IPS-20b (cell line): ENCODE measurements at regions not wholly inside any gene's neighbourhood (a gene's known extent, or its start where the extent isn't known, plus 50 kb on each side); places are given as distances from the start of the nearest gene placed in this dataset.

Experiments used
- H3K27ac ChIP-seq: one replicate; pipeline ENCODE4 v1.5.1; 2013; ENCODE audit warnings: low read length
- H3K27me3 ChIP-seq: 2 replicates; pipeline ENCODE4 v1.6.1; 2013; ENCODE audit warnings: mild to moderate bottlenecking, low read length, inconsistent platforms; ENCODE audit not compliant: insufficient read depth
- H3K36me3 ChIP-seq: 2 replicates; pipeline ENCODE4 v1.6.1; 2013; ENCODE audit warnings: low read depth, mild to moderate bottlenecking, inconsistent platforms, low read length, moderate library complexity; ENCODE audit not compliant: insufficient read depth
- H3K4me1 ChIP-seq: 2 replicates; pipeline ENCODE4 v1.6.1; 2013; ENCODE audit warnings: mild to moderate bottlenecking, control low read depth, inconsistent platforms, low read length, moderate library complexity; ENCODE audit not compliant: insufficient read depth
- H3K4me3 ChIP-seq: 2 replicates; pipeline ENCODE4 v1.5.1; 2013; ENCODE audit warnings: mild to moderate bottlenecking, low read length, inconsistent platforms
- H3K9ac ChIP-seq: 2 replicates; pipeline ENCODE4 v1.6.1; 2013; ENCODE audit warnings: low read depth, mild to moderate bottlenecking, inconsistent platforms, low read length, moderate library complexity
- H3K9me3 ChIP-seq: 2 replicates; pipeline ENCODE4 v1.6.1; 2013; ENCODE audit warnings: mild to moderate bottlenecking, low read depth, low read length, inconsistent platforms; ENCODE audit not compliant: insufficient read depth

DNA sequence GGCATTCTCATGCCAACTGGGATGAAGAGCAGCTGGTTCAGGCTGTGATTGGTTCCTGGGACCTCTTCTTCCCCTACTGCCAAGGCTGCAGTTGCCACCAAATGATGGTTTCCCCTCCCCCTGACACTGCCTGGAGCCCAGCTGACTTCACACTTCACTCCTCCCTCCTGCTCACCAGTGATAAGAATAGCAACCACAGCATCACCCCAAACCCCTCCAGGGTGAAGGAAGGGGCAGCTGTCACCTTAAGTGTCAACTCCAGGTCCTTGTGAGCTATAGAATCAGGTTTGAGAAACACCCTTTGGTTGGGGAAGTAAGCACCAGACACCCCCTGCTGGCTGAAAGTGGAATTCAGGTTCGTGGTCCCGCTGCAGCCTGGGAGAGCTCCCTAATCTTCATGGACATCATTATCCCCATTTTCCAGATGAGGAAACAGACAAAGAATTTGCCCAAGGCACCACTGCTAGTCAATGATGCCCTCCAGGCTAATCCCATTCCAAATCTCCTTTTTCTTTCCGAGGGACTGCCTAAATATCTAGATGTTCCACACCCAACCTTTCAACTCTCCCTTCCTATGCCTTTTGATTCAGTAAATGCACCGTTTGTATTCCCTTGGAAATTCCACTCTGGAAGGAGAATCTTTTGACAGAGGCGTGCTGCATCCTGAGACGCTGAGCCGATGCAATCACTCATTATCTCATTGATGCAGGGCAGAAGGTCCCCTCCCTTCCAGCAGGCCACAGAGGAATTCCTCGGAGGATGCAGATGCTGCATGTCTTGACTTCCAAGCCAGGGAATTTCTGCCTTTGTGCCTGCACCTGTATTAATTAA is 50.6 kb upstream of the UQCRFS1 start:
- Histone ChIP-seq H3K27ac (no peak overlapping the region), H3K9me3 (no peaks in the 10 kb centered on the region; the same call in 1 of the 2 replicates), H3K4me1 (no peaks in the 10 kb centered on the region), H3K9ac (no peak overlapping the region), H3K36me3 (no peaks in the 10 kb centered on the region), H3K27me3 (no peaks in the 10 kb centered on the region), H3K4me3 (no peak overlapping the region)

DNA sequence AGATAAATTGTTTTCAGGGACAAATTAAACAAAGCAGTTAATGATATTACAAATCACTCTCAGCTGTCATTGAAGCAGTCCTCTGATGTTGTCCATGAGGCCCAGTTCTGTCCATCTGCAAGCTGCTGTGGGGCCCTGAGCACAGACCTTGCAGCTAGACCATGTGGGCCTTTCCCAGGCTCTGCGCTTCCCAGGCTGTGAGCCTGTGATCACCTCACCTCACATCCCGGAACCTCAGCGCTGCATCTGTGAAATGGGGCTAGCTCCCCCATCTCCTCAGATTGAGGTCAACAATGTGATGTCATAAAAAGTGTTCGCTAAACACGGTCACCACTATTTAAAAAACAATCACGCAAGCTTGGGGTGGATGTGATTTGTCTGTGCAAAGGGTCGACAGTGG is 51.9 kb upstream of the UQCRFS1 start:
- H3K36me3 ChIP-seq = no peaks in the 10 kb centered on the region
- H3K27ac ChIP-seq = no peak overlapping the region
- no peak overlapping the region for H3K4me3 ChIP-seq
- no peaks in the 10 kb centered on the region; the same call in 1 of the 2 replicates for H3K27me3 ChIP-seq
- no peaks in the 10 kb centered on the region for H3K9me3 ChIP-seq
- H3K4me1 ChIP-seq = no peaks in the 10 kb centered on the region
- H3K9ac ChIP-seq = no peak overlapping the region

DNA sequence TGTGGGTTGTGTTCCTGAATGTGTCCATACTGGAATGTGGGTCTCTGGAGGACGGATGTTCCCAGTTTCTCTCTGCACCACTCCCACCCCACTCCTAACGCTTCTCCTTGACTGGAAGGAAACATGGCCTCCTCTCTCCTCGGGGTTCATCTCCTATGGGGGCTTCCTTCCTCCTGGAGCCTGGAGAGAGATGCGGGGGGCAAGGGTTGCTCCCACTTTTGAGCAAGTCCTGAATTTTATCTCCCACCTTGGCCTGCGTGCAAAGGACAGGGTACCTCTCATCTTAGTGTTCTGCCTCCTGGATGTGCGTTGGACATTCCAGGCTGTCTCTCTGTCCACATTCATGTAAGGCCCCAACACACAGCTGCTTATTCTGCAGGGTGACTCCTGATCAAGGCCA is 52.5 kb upstream of the UQCRFS1 start:
- H3K4me1 ChIP-seq = no peaks in the 10 kb centered on the region
- H3K27me3 ChIP-seq = no peaks in the 10 kb centered on the region; the same call in 1 of the 2 replicates
- no peak overlapping the region for H3K27ac ChIP-seq
- no peaks in the 10 kb centered on the region for H3K9me3 ChIP-seq
- H3K9ac ChIP-seq = no peak overlapping the region
- H3K36me3 ChIP-seq = no peaks in the 10 kb centered on the region
- H3K4me3 ChIP-seq = no peak overlapping the region

DNA sequence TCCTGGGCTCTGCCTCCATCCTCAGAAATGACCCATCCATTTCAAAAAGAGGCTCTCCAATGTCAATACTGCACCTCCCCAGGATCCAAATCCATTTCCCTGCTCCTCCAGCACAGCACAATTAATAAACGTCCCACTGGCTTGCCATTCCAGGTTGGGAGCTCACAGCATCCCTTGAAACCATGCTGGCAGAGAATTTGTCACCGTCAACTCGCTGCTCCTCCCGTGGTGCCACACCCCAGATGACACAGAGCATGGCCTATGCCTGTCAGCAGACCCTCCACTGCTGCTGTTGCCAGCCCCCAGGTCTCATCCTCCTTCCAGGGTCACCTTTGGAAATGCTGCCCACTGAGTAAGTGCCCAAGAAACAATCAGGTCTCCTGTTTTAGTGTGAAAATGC is 53.0 kb upstream of the UQCRFS1 start:
- Histone ChIP-seq H3K27me3 (no peaks in the 10 kb centered on the region; the same call in 1 of the 2 replicates), H3K4me3 (no peak overlapping the region), H3K27ac (no peak overlapping the region), H3K4me1 (no peaks in the 10 kb centered on the region), H3K9ac (no peak overlapping the region), H3K9me3 (no peaks in the 10 kb centered on the region), H3K36me3 (no peaks in the 10 kb centered on the region)

DNA sequence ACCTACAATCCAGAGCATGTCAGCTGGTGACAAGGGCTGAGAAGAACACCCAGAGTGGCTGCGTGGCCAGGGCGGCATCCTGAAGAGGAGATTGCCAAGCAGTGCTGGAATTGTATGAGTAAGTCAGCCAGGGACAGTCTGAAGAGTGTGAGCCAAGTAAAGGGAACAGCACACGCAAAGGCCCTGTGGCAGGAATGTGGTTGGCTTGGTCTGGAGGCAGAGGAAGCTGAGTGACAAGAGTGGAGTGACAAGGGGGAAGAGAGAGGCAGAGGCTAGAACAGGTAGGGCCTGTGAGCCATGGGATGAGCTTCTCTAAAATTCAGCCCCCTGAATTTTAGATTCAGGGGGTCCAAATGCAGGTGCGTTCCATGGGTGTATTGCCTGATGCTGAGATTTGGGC is 53.7 kb upstream of the UQCRFS1 start:
- Histone ChIP-seq H3K27me3 (no peaks in the 10 kb centered on the region; the same call in 1 of the 2 replicates), H3K4me1 (no peaks in the 10 kb centered on the region), H3K36me3 (no peaks in the 10 kb centered on the region), H3K27ac (no peak overlapping the region), H3K9me3 (no peaks in the 10 kb centered on the region), H3K4me3 (no peak overlapping the region), H3K9ac (no peak overlapping the region)

DNA sequence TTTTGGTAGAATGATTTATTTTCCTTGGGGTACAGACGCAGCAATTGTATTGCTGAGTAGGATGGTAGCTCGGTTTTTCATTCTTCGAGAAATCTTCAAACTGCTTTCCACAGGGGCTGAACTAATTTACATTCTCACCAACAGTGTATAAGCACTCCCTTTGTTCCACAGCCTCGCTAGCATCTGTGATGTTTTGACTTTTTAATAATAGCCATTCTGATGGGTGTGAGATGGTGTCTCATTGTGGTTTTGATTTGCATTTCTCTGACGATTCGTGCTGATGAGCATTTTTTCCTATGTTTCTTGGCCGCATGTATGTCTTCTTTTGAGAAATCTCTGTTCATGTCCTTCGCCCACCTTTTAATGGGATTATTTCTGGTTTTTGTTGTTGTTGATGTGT is 54.8 kb upstream of the UQCRFS1 start:
- Histone ChIP-seq H3K4me1 (no peaks in the 10 kb centered on the region), H3K27me3 (no peaks in the 10 kb centered on the region; the same call in 1 of the 2 replicates), H3K9ac (no peak overlapping the region), H3K9me3 (no peaks in the 10 kb centered on the region), H3K36me3 (no peaks in the 10 kb centered on the region), H3K4me3 (no peak overlapping the region), H3K27ac (no peak overlapping the region)

DNA sequence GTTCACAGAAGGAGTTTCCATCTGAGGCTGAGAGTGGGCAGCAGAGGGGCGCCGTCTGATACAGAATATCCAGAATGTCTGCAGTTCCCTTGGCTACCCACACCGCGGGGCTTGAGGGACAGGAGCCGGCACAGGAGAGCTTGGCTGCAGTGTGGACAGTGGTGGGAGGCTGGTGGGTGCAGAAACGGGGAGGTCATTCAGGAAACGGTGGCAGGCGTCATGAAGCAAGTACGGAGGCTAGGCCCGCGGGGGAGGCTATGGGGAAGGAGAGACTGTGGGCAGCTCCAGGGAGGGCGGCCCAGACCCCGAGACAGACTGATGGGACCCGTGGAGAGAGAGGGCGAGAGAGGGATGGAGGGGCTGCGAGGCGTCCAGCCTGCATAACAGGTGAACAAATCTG is 55.2 kb upstream of the UQCRFS1 start:
- Histone ChIP-seq H3K9me3 (no peaks in the 10 kb centered on the region), H3K27ac (no peak overlapping the region)

DNA sequence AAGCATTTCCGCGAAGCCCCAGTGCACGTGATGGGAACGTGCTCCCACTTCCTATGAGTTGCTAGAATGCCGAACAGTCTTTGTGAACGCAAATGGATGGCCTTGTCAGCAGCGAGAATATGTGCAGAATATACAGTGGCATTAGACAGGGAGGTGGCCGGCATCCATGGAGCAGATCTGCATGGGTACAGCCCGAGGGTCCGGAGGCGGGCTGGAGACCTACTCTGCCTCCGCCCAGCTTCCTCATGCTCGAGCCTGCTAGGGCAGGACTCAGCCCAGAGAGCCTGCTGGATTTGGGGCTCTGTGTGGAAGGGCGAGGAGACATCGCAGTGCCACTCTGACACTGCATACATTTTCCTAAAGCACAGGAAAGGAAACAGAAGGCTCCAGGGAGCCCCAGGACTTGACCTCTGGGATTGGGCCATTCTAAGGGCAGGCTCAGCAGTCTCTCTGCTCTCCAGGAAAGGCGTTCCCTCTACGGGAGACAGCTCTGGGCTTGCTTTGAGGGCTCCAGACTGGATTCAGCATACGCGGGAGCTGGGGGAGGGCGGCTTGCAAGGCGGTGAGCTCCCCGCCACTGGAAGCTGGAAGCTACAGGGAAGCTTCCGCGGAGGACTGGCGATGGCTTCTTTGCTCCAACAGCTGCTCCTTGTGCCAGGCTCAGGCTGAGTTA is 55.9 kb upstream of the UQCRFS1 start:
- H3K4me1 ChIP-seq = no peaks in the 10 kb centered on the region
- H3K27me3 ChIP-seq = no peaks in the 10 kb centered on the region; the same call in 1 of the 2 replicates
- no peaks in the 10 kb centered on the region for H3K9me3 ChIP-seq
- no peak overlapping the region for H3K9ac ChIP-seq
- H3K4me3 ChIP-seq = no peak overlapping the region
- H3K36me3 ChIP-seq = no peaks in the 10 kb centered on the region
- no peak overlapping the region for H3K27ac ChIP-seq

More for the DNA sequence above, 55.2 kb upstream of the UQCRFS1 start:
- Histone ChIP-seq H3K4me1 (no peaks in the 10 kb centered on the region), H3K36me3 (no peaks in the 10 kb centered on the region), H3K27me3 (no peaks in the 10 kb centered on the region; the same call in 1 of the 2 replicates), H3K4me3 (no peak overlapping the region), H3K9ac (no peak overlapping the region)

DNA sequence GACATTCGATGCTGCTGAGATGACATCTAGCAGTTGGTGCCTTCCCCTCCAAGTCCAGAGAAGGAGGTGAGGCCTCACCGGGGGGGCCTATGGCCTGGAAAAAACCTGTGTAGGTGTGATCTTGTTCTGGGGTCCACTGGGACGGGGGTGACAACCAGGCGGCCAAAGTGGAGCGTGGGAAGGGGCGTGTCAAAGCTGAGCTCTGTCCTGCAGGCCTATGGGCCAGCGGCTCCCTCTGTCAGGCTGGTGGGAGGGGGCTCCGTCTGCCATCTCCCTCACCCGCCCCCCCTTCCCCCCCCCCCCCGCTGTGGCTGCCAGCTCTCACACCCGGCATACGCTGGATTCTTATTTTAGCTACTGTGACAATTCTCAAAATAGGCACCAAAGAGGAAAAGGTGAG is 56.7 kb upstream of the UQCRFS1 start:
- Histone ChIP-seq H3K27me3 (no peaks in the 10 kb centered on the region; the same call in 1 of the 2 replicates), H3K9me3 (no peaks in the 10 kb centered on the region), H3K36me3 (no peaks in the 10 kb centered on the region), H3K27ac (no peak overlapping the region), H3K4me1 (no peaks in the 10 kb centered on the region), H3K9ac (no peak overlapping the region), H3K4me3 (no peak overlapping the region)

DNA sequence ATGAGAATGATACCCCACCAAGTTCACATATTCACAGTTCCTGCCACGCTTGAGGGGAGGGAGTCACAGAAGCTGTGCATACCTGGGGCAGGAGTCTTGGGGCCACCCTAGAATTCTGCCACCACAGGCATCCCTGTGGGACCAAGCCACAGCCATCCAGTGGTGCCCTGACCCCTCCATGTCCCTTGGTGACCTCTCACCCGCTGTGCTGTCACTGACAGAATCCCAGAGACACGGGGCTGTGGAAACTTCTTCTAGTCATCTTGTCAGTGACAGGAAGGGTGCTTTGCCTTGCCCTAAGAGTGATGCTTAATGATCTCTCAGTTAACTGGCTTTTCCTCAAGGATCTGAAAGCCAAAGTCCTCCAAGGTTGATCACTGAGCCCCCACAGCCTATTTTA is 58.4 kb upstream of the UQCRFS1 start:
- Histone ChIP-seq H3K4me3 (no peak overlapping the region), H3K9ac (no peak overlapping the region), H3K9me3 (no peaks in the 10 kb centered on the region), H3K36me3 (no peaks in the 10 kb centered on the region), H3K27ac (no peak overlapping the region), H3K27me3 (no peaks in the 10 kb centered on the region; the same call in 1 of the 2 replicates), H3K4me1 (no peaks in the 10 kb centered on the region)

DNA sequence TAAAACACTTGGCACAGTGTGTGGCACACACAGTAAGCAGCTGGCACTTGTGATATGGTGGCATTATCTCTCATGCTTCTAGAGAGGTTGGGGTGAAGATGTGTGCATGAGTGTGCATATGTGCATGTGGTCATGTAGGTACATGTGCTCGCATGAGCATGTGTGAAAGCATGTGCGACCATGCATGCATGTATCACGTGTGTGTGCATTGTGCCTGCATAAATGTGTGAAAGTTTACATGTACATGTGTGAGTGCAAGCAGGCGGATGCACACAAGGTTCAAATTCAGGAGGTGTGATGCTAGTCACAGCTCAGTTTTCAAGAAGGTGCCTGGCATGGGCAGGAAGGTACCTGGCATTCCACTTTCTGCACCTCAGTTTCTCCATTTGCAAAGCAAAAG is 59.0 kb upstream of the UQCRFS1 start:
- H3K27ac ChIP-seq = no peak overlapping the region
- no peaks in the 10 kb centered on the region for H3K9me3 ChIP-seq
- no peak overlapping the region for H3K4me3 ChIP-seq
- H3K4me1 ChIP-seq = no peaks in the 10 kb centered on the region
- no peaks in the 10 kb centered on the region; the same call in 1 of the 2 replicates for H3K27me3 ChIP-seq
- H3K9ac ChIP-seq = no peak overlapping the region
- no peaks in the 10 kb centered on the region for H3K36me3 ChIP-seq
